Left hindlimb (tissue), 1 donor: ENCODE measurements at regions not wholly inside any gene's neighbourhood (a gene's known extent, or its start where the extent isn't known, plus 50 kb on each side); places are given as distances from the start of the nearest gene placed in this dataset.
"Not testable (repeated sequence)": the region's sequence is repeated elsewhere in the genome, so short reads cannot be mapped to it uniquely, and the experiment has no call there.

Source experiments
- DNase-seq: peaks from one replicate; pipeline ENCODE4 v3.0.0-alpha.2; 2018

DNA sequence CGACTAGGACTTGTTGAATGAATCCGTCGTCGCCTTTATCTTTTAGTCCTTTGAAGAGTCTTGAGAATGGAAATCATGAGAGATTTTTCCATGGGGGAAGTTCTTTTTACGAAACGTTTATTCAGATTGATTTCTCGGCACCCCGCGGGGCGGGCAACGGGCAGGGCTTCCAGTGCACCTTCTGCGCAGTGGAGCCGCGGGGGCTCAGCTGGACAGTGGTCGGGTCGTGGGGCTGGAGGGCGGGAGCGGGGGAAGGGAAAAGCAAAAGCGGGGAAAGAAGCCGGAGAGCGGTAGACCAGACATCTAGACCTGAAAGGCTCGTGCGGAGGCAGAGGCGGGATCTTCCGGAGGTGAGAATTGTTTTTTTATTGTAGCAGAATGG is 103.0 kb downstream of the NBPF11 start:
- not testable (repeated sequence) for DNase-seq

DNA sequence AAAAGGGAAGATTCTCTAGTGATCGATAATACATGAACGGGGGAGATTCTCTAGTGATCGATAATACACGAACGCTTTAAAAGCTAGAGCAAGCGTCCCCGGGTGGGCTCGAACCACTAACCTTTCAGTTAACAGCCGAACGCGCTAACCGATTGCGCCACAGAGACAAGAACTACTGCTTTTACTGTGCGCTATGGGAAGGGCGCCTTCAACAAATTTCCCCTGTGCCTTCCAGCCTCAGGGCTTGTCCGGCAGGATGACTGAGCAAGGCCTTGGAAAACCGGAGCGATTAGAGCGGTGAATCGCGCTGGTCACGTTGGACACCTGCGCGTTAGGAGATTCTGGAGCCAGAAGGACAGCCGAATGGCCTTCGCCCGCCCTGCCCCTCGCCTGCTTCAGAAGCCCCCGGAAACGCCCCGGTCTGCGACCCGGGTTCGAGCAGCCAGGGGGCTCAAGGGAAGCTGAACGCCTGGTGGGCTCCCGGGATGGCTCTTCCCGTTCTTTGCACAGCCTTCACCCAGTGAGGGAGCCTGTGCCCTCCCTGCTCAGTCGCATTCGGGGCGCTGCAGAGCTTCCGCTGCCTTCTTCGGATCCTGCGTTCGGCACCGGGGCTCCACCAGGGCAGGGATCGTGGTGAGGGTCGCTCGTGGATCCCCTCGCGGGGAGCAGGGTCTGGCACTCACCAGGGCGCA is 103.5 kb downstream of the NBPF11 start:
- peak; percentile 18 for DNase-seq

DNA sequence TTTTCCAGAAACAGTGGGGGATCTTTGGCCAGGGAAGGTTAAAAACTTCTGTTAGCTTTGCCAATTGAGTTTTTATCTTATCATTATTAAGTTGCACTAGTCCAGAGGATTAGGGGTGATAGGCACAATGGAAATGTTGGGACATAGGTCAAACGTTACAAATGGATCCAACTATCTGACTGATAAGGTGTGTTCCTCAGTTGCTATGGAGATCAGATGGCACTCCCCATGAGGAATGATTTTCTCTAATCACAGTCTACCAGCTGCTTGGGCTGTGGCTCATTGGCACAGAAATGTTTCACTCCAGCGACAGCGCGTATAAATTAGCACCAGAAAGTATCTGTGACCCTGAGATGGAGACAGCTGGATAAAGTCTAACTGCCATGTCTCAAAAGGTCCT is 106.2 kb downstream of the NBPF11 start:
- DNase-seq = not testable (repeated sequence)

- not testable (repeated sequence) for DNase-seq
These were observed 107.6 kb downstream of the NBPF11 start for GRCh38 chr1:148044495-148044894.
